HG03175 (cell line): ENCODE measurements at regions not wholly inside any gene's neighbourhood (a gene's known extent, or its start where the extent isn't known, plus 50 kb on each side); places are given as distances from the start of the nearest gene placed in this dataset.
"Not testable (repeated sequence)": the region's sequence is repeated elsewhere in the genome, so short reads cannot be mapped to it uniquely, and the experiment has no call there.

Experiments used
- ATAC-seq: cut with Tn5 transposase; IDR thresholded peaks from one replicate; pipeline ENCODE4 v1.9.1; 2021; ENCODE audit warnings: mild to moderate bottlenecking, moderate library complexity; ENCODE audit not compliant: unreplicated experiment

GRCh38 chr1:30660241-30660640, 63.1 kb downstream of the MATN1 start:
- no peak for ATAC-seq

- no peak for ATAC-seq
These were observed 63.7 kb downstream of the MATN1 start for GRCh38 chr1:30659702-30660101.

GRCh38 chr1:30658375-30658774, 65.0 kb downstream of the MATN1 start:
- not testable (repeated sequence) for ATAC-seq

GRCh38 chr1:30658014-30658336, 65.4 kb downstream of the MATN1 start:
- no peak for ATAC-seq

- no peak for ATAC-seq
These were observed 66.0 kb downstream of the MATN1 start for GRCh38 chr1:30657131-30658013.

GRCh38 chr1:30656171-30656940, 67.0 kb downstream of the MATN1 start:
- no peak for ATAC-seq

GRCh38 chr1:30655672-30656071, 67.7 kb downstream of the MATN1 start:
- no peak for ATAC-seq

GRCh38 chr1:30654188-30654587, 69.2 kb downstream of the MATN1 start:
- ATAC-seq, result no peak

- ATAC-seq, result no peak
These were observed 71.1 kb downstream of the MATN1 start for GRCh38 chr1:30652152-30652841.

- ATAC-seq, result not testable (repeated sequence)
These were observed 72.0 kb downstream of the MATN1 start for GRCh38 chr1:30651395-30651794.

- ATAC-seq, result no peak
These were observed 72.4 kb downstream of the MATN1 start for GRCh38 chr1:30650968-30651320.

- no peak for ATAC-seq
These were observed 73.1 kb downstream of the MATN1 start for GRCh38 chr1:30650038-30650967.

GRCh38 chr1:30649321-30649991, 73.9 kb downstream of the MATN1 start:
- ATAC-seq, result no peak

GRCh38 chr1:30648408-30649000, 74.9 kb downstream of the MATN1 start:
- no peak for ATAC-seq

- no peak for ATAC-seq
These were observed 77.6 kb downstream of the MATN1 start for GRCh38 chr1:30645807-30646206.

- no peak for ATAC-seq
These were observed 80.8 kb downstream of the MATN1 start for GRCh38 chr1:30642391-30643120.

- no peak for ATAC-seq
These were observed 81.6 kb downstream of the MATN1 start for GRCh38 chr1:30641572-30642353.

- no peak for ATAC-seq
These were observed 83.4 kb downstream of the MATN1 start for GRCh38 chr1:30639881-30640452.
